WI38 (cell line): ENCODE measurements at regions not wholly inside any gene's neighbourhood (a gene's known extent, or its start where the extent isn't known, plus 50 kb on each side); places are given as distances from the start of the nearest gene placed in this dataset.

Experiments used
- H3K4me3 ChIP-seq: 2 replicates; pipeline ENCODE4 v1.5.1; 2011; ENCODE audit warnings: low read depth, mild to moderate bottlenecking, control low read depth, low read length
- TF ChIP-seq, protein P1 (sequence below): IDR thresholded peaks from 2 replicates; pipeline ENCODE4 v1.5.1; 2012; ENCODE audit warnings: low read depth, mild to moderate bottlenecking, control low read depth, low read length

DNA sequence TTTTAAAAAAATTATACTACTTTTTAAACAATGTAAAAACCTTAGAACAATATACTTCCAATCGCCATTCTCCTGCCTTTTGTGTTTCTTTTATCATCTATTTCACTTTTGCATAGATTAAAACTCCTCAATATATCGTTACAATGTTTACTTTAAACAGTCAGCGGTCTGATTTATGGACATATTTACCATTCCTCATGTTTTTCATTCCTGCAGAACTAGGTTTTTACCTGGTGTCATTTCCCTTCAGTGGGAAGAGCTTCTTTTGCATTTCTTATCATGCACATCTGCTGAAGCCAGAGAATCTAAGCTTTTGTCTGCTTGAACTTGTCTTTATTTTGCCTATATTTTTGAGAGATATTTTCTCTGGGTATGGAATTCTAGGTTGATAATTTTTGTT lies 277.4 kb upstream of the PLXNA2 start:
- TF ChIP-seq, protein P1, sequence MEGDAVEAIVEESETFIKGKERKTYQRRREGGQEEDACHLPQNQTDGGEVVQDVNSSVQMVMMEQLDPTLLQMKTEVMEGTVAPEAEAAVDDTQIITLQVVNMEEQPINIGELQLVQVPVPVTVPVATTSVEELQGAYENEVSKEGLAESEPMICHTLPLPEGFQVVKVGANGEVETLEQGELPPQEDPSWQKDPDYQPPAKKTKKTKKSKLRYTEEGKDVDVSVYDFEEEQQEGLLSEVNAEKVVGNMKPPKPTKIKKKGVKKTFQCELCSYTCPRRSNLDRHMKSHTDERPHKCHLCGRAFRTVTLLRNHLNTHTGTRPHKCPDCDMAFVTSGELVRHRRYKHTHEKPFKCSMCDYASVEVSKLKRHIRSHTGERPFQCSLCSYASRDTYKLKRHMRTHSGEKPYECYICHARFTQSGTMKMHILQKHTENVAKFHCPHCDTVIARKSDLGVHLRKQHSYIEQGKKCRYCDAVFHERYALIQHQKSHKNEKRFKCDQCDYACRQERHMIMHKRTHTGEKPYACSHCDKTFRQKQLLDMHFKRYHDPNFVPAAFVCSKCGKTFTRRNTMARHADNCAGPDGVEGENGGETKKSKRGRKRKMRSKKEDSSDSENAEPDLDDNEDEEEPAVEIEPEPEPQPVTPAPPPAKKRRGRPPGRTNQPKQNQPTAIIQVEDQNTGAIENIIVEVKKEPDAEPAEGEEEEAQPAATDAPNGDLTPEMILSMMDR, result no peak
- no peak overlapping the region for H3K4me3 ChIP-seq

DNA sequence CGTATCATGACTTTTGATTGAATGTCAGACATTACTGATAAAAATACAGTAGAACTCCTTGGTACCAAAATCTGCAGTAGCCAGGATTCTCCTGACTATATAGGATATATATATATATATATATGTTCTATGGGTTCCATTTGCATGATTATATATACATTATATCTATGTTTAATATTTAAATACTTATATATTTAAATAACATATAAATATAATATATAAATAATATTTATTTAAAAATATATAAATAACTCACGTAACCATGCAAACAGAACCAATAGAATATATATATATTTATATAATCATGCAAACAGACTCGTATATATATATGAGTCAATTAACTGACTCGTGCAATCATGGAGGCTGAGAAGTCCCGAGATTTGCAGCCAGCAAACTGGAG lies 278.8 kb upstream of the PLXNA2 start:
- TF ChIP-seq, protein P1, result no peak
- no peak overlapping the region for H3K4me3 ChIP-seq

DNA sequence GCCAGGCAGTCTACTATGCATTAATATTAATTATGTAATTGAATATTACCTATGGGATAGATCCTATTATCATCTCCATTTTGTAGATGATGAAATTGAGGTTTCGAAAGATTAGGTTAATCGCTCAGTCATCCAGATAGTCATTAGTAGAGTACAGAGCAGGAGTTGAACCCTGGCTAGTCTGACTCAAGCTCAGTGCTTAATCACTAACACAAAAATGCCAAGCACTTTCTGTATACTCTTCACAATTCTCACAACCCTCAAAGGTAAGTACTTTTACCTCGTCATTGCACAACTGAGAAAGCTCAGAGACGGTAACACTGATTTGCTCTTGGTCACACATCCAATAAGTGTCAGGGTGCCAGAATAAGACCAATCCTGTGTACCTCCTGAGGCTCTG lies 280.2 kb upstream of the PLXNA2 start:
- TF ChIP-seq, protein P1, result no peak
- no peak overlapping the region for H3K4me3 ChIP-seq

DNA sequence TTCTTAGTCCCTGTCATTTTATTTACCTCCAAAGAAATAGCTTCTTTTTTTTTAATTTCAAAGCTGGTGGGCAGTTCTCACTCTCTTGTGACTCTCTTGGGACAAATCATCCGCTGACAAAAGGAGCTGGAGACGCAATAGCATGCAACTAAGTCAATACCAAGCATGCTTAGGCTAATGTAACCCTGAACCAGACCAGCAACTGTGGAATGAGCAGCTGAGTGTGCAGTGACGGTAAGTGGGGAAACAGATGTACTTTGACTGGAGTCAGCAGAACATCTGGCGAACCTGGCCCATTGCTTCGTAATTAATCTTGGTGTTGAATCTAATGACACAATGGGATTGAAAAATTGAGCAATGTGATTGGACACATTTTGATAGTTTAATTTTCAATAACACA lies 280.7 kb upstream of the PLXNA2 start:
- TF ChIP-seq, protein P1, result no peak
- H3K4me3 ChIP-seq, result no peak overlapping the region

DNA sequence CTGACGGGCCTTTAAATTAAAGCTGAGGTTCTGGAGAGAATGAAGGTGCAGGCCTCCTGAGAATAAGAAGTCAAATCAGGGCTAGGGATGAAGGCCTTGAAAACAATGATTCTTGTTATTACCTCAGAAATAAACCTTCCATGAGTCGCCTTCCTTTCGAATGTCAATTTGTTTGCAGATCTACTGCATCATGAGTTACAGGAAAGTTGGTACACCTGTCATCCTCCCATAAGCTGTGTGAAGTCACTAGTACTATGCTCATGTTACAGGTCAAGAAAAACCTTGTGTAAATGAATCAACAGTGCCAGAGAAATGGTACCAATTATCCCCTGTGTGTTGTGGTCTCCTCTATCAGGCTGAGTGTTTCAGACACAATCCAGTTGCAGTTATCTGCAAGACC lies 281.2 kb upstream of the PLXNA2 start:
- TF ChIP-seq, protein P1, result no peak
- no peak overlapping the region for H3K4me3 ChIP-seq

DNA sequence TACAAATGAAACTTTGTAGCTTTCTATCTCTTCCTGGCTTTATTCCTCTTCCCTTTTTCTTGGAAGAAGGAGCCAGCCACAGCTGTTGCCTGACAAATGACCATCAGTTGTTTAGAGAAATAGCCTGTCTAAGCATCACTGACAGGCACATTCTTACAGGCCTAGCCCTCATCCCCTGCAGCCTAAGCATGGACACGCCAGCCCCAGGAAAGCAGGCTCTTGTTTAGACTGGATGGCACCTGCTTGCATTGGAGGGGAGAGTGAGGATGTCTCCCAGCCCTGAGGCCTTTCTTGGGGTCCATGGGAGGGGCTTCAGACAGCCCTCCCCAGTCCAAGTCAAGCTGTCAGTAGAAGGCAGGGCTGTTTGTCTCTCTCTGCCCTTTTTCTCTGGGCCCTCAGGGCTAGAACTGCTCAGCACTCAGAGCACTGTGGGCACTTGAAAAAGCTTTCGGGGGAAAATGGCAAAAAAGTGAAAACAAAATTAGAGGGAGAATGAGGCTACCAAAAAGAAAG lies 282.5 kb upstream of the PLXNA2 start:
- TF ChIP-seq, protein P1, result no peak
- H3K4me3 ChIP-seq, result no peak overlapping the region

DNA sequence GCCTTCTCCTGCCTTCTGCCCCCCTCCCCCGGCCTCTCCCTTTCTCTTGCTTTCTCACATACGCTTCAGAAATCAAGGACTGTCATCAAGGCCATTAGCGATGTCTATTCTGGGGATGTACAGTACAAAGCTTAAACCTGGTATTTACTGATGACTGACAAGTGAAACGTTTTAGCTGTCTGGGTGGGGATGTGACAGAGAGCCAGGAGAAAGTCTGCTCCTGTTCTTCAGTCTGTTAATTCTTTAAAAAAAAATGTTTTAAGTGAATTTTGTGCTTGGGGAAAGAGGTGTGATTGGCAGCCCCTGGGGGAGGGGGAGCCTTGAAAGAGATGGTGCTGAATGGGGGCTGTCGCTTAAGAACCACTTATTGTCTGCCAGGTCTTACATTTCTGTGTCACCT lies 283.0 kb upstream of the PLXNA2 start:
- H3K4me3 ChIP-seq, result no peak overlapping the region
- TF ChIP-seq, protein P1, result no peak
